H1 (cell line): ENCODE measurements at regions not wholly inside any gene's neighbourhood (a gene's known extent, or its start where the extent isn't known, plus 50 kb on each side); places are given as distances from the start of the nearest gene placed in this dataset.
A peak's percentile ranks its signal among the peaks of the same experiment; 100 is the strongest.

ENCODE experiments used
- CTCF ChIA-PET: fragments of 300-600 bp; sonication (Branson Sonifier 250); formaldehyde crosslinking; loops from one replicate; lab custom pipeline; 2021; ENCODE audit not compliant: partially characterized antibody; lab: Charles Lee
- POLR2A ChIA-PET: fragments of 300-600 bp; sonication (Branson Sonifier 250); formaldehyde crosslinking; loops from one replicate; lab custom pipeline; 2021; ENCODE audit warnings: inconsistent platforms; ENCODE audit not compliant: partially characterized antibody; lab: Charles Lee
- DNase-seq, 2 experiments: peaks; one replicate each; pipeline versions ENCODE4 v3.0.0 to v3.0.0-alpha.2; 2010 to 2022; ENCODE audit warnings: low spot score in 2 of 2, low read depth in 1 of 2, mixed read lengths in 1 of 2
- FAIRE-seq: peaks from 2 replicates; lab custom pipeline; 2011; peaks lifted over from hg19 to GRCh38; lab: Jason Lieb, UNC
- H2AFZ ChIP-seq: 2 replicates; pipeline ENCODE4 v1.8.1; 2012; ENCODE audit warnings: low read length, inconsistent platforms
- H2AK5ac ChIP-seq: 2 replicates; pipeline ENCODE4 v1.6.1; 2013; ENCODE audit warnings: low read depth, low read length
- H2BK120ac ChIP-seq: replicated peaks from 2 replicates; pipeline ENCODE3; 2013; ENCODE audit warnings: low read depth, low read length, inconsistent platforms
- H2BK12ac ChIP-seq: 2 replicates; pipeline ENCODE4 v1.6.1; 2013; ENCODE audit warnings: low read depth, low read length
- H2BK15ac ChIP-seq: 2 replicates; pipeline ENCODE4 v1.6.1; 2013; ENCODE audit warnings: low read length
- H2BK20ac ChIP-seq: 2 replicates; pipeline ENCODE4 v1.6.1; 2013; ENCODE audit warnings: low read length
- H2BK5ac ChIP-seq: 2 replicates; pipeline ENCODE4 v1.6.1; 2013; ENCODE audit warnings: low read depth, low read length
- H3K14ac ChIP-seq: 2 replicates; pipeline ENCODE4 v1.6.1; 2013; ENCODE audit warnings: inconsistent platforms; ENCODE audit not compliant: insufficient read length
- H3K18ac ChIP-seq: 2 replicates; pipeline ENCODE4 v1.6.1; 2013; ENCODE audit warnings: low read length; ENCODE audit errors: extremely low read depth
- H3K23ac ChIP-seq: 2 replicates; pipeline ENCODE4 v1.6.1; 2013; ENCODE audit warnings: inconsistent platforms; ENCODE audit not compliant: insufficient read length
- H3K23me2 ChIP-seq: 2 replicates; pipeline ENCODE4 v1.6.1; 2013; ENCODE audit warnings: low read depth, low read length
- H3K27ac ChIP-seq: 2 replicates; pipeline ENCODE4 v1.6.1; 2011; ENCODE audit warnings: low read depth, low read length, inconsistent platforms
- H3K27me3 ChIP-seq, 4 experiments: replicated peaks in 1 of 4; 1 replicate in 1 of 4; 2 replicates in 3 of 4; pipeline versions ENCODE4 v1.6.1 to v1.8.1; 2011 to 2013; ENCODE audit warnings: low read length in 3 of 4, mild to moderate bottlenecking in 3 of 4, inconsistent platforms in 2 of 4, mixed read lengths in 2 of 4, moderate library complexity in 1 of 4; ENCODE audit not compliant: control insufficient read depth in 3 of 4, insufficient read depth in 3 of 4; ENCODE audit errors: extremely low read depth in 1 of 4
- H3K36me3 ChIP-seq, 4 experiments: 2 replicates each; pipeline versions ENCODE4 v1.6.1 to v1.8.1; 2011 to 2013; ENCODE audit warnings: mild to moderate bottlenecking in 4 of 4, low read length in 3 of 4, moderate library complexity in 2 of 4, control low read depth in 1 of 4, inconsistent platforms in 1 of 4; ENCODE audit not compliant: insufficient read depth in 4 of 4, control insufficient read depth in 2 of 4
- H3K4ac ChIP-seq: replicated peaks from 2 replicates; pipeline ENCODE3; 2013; ENCODE audit warnings: low read length, low read depth, mixed read lengths, inconsistent platforms; ENCODE audit not compliant: insufficient read length
- H3K4me1 ChIP-seq, 4 experiments: replicated peaks in 1 of 4; 1 replicate in 1 of 4; 2 replicates in 3 of 4; pipeline versions ENCODE4 v1.6.1 to v1.8.1; 2011 to 2013; ENCODE audit warnings: low read length in 3 of 4, inconsistent platforms in 2 of 4, mixed read lengths in 1 of 4; ENCODE audit not compliant: insufficient read depth in 4 of 4, control insufficient read depth in 3 of 4
- H3K4me2 ChIP-seq, 2 experiments: 2 replicates each; pipeline versions ENCODE4 v1.6.1 to v1.8.1; 2011 to 2013; ENCODE audit warnings: low read depth in 2 of 2, low read length in 2 of 2, control low read depth in 1 of 2, inconsistent platforms in 1 of 2, mild to moderate bottlenecking in 1 of 2; ENCODE audit not compliant: insufficient read depth in 1 of 2
- H3K4me3 ChIP-seq, 4 experiments: fragments of 200-600, 300-600 bp in 1 of 4; sonication (generic), shearing (Covaris generic), sonication (Bioruptor Twin) in 1 of 4; 2 replicates each; pipeline versions ENCODE4 v1.5.1 to v1.8.1; 2011 to 2016; ENCODE audit warnings: low read length in 4 of 4, low read depth in 3 of 4, control low read depth in 2 of 4, inconsistent platforms in 2 of 4, mild to moderate bottlenecking in 2 of 4, mixed read lengths in 1 of 4, moderate library complexity in 1 of 4; ENCODE audit not compliant: insufficient read depth in 2 of 4; ENCODE audit errors: extremely low read depth in 1 of 4
- H3K56ac ChIP-seq: replicated peaks from 2 replicates; pipeline ENCODE3; 2013; ENCODE audit warnings: low read depth, mild to moderate bottlenecking, mixed read lengths, low read length, inconsistent platforms; ENCODE audit not compliant: insufficient read length
- H3K79me1 ChIP-seq: 2 replicates; pipeline ENCODE4 v1.6.1; 2013; ENCODE audit warnings: low read depth, low read length, control low read depth
- H3K79me2 ChIP-seq, 2 experiments: 2 replicates each; pipeline versions ENCODE4 v1.6.1 to v1.8.1; 2012 to 2013; ENCODE audit warnings: low read length in 2 of 2, mild to moderate bottlenecking in 2 of 2, inconsistent platforms in 1 of 2; ENCODE audit not compliant: insufficient read depth in 2 of 2, control insufficient read depth in 1 of 2
- H3K9ac ChIP-seq, 4 experiments: replicated peaks in 1 of 4; 1 replicate in 1 of 4; 2 replicates in 3 of 4; pipeline versions ENCODE4 v1.6.1 to v1.8.1; 2011 to 2013; ENCODE audit warnings: low read depth in 3 of 4, low read length in 3 of 4, control low read depth in 2 of 4, mild to moderate bottlenecking in 2 of 4, moderate library complexity in 2 of 4, inconsistent platforms in 1 of 4; ENCODE audit errors: extremely low read depth in 1 of 4
- H3K9me3 ChIP-seq, 2 experiments: 2 replicates each; pipeline versions ENCODE4 v1.6.1 to v1.8.1; 2012 to 2013; ENCODE audit warnings: mild to moderate bottlenecking in 2 of 2, moderate library complexity in 2 of 2, control low read depth in 1 of 2, inconsistent platforms in 1 of 2, low read depth in 1 of 2, low read length in 1 of 2, mixed read lengths in 1 of 2; ENCODE audit not compliant: insufficient read depth in 2 of 2
- H4K20me1 ChIP-seq, 2 experiments: replicated peaks in 1 of 2; 2 replicates each; pipeline versions ENCODE3 to v1.8.1; 2011 to 2013; ENCODE audit warnings: inconsistent platforms in 2 of 2, low read length in 2 of 2, mild to moderate bottlenecking in 1 of 2; ENCODE audit not compliant: insufficient read depth in 2 of 2, control insufficient read depth in 1 of 2
- H4K5ac ChIP-seq: 2 replicates; pipeline ENCODE4 v1.6.1; 2013; ENCODE audit warnings: low read length, low read depth, mixed read lengths, inconsistent platforms; ENCODE audit not compliant: insufficient read length
- H4K8ac ChIP-seq: 2 replicates; pipeline ENCODE4 v1.8.0; 2013; ENCODE audit warnings: mild to moderate bottlenecking, moderate library complexity, low read length, inconsistent platforms; ENCODE audit not compliant: insufficient read depth; ENCODE audit errors: extremely low read depth
- H4K91ac ChIP-seq: replicated peaks from 2 replicates; pipeline ENCODE3; 2013; ENCODE audit warnings: low read length, mixed read lengths, inconsistent platforms; ENCODE audit not compliant: insufficient read length
- ATF2 ChIP-seq: IDR thresholded peaks from 2 replicates; pipeline ENCODE4 v1.6.1; 2012; ENCODE audit warnings: low read length, inconsistent platforms
- CBX5 ChIP-seq: fragments of 300-800, 300-1000 bp; sonication (generic); IDR thresholded peaks from 2 replicates; pipeline ENCODE4 v1.7.1; 2016; ENCODE audit warnings: antibody characterized with exemption, low read length, low read depth
- CBX8 ChIP-seq: fragments of 300-800, 300-1000 bp; sonication (generic); IDR thresholded peaks from 2 replicates; pipeline ENCODE4 v1.7.1; 2016; ENCODE audit warnings: low read depth, low read length, borderline replicate concordance
- CEBPB ChIP-seq: IDR thresholded peaks from 2 replicates; pipeline ENCODE4 v1.6.1; 2012; ENCODE audit warnings: low read depth, low read length
- CHD1 ChIP-seq: IDR thresholded peaks from 2 replicates; pipeline ENCODE4 v1.6.1; 2012; ENCODE audit warnings: low read depth, low read length, improper control_type of control experiment
- JUND ChIP-seq: IDR thresholded peaks from 2 replicates; pipeline ENCODE4 v1.6.1; 2011; ENCODE audit warnings: mild to moderate bottlenecking, improper control_type of control experiment, low read length
- POLR2A ChIP-seq, 2 experiments: IDR thresholded peaks; 1 replicate in 1 of 2; 2 replicates in 1 of 2; pipeline ENCODE4 v1.6.1; 2011; ENCODE audit warnings: low read depth in 2 of 2, low read length in 2 of 2, mild to moderate bottlenecking in 2 of 2; ENCODE audit errors: control extremely low read depth in 1 of 2
- RFX5 ChIP-seq: IDR thresholded peaks from 2 replicates; pipeline ENCODE4 v1.6.1; 2011; ENCODE audit warnings: low read depth, low read length, improper control_type of control experiment, borderline replicate concordance
- SAP30 ChIP-seq: fragments of 300-600 bp; sonication (generic); IDR thresholded peaks from 2 replicates; pipeline ENCODE4 v1.7.1; 2012; ENCODE audit warnings: low read length, moderate library complexity, mild to moderate bottlenecking, inconsistent platforms; ENCODE audit not compliant: insufficient read depth, insufficient replicate concordance
- SIN3A ChIP-seq, 2 experiments: IDR thresholded peaks in 1 of 2; conservative IDR thresholded peaks in 1 of 2; 2 replicates each; pipeline ENCODE4 v1.6.1; 2011 to 2012; ENCODE audit warnings: low read length in 2 of 2, improper control_type of control experiment in 1 of 2, low read depth in 1 of 2, mild to moderate bottlenecking in 1 of 2
- TAF7 ChIP-seq: optimal IDR thresholded peaks from 2 replicates; pipeline ENCODE3; 2011; ENCODE audit warnings: low read depth, mild to moderate bottlenecking, inconsistent platforms, low read length, moderate library complexity, borderline replicate concordance
- USF2 ChIP-seq: IDR thresholded peaks from 2 replicates; pipeline ENCODE4 v1.6.1; 2011; ENCODE audit warnings: low read length, improper control_type of control experiment
- WGBS, 2 experiments: shearing (Covaris generic) in 1 of 2; methylation state at CpG; one replicate each; pipeline versions ENCODE4 v1.1.6 to v1.1.7; 2013 to 2015; ENCODE audit warnings: low lambda C conversion rate in 2 of 2, mixed read lengths in 2 of 2, inconsistent platforms in 1 of 2, low coverage in 1 of 2, missing lambda C conversion rate in 1 of 2; ENCODE audit not compliant: insufficient replicate concordance in 2 of 2, insufficient coverage in 1 of 2, insufficient read length in 1 of 2; ENCODE audit errors: extremely low coverage in 1 of 2, missing lambda C conversion rate in 1 of 2; 5-methylcytosine and 5-hydroxymethylcytosine counted together

GRCh38 chr1:29870621-29871020 is 634.3 kb downstream of the PTPRU start:
- POLR2A ChIA-PET = no interaction called here
- FAIRE-seq (no peak), DNase-seq (no peak)
- Histone ChIP-seq H4K8ac (no peak overlapping the region), H3K23ac (no peak overlapping the region), H2BK5ac (no peak overlapping the region), H3K9me3 (peaks cover 3 to 11% of the 10 kb centered on the region in 2 experiments; a peak in 3 of 4 replicates), H3K4me1 (no peaks in the 10 kb centered on the region; a peak in 1 of 7 replicates), H3K14ac (no peak overlapping the region), H4K20me1 (no peaks in the 10 kb centered on the region), H3K79me2 (no peaks in the 10 kb centered on the region), H3K4me2 (no peak overlapping the region), H3K27ac (no peak overlapping the region), H2AFZ (no peak overlapping the region; the same call in 1 of the 2 replicates), H3K36me3 (no peaks in the 10 kb centered on the region), H2AK5ac (no peak overlapping the region), H2BK15ac (no peak overlapping the region), H3K4ac (peak overlapping the region; percentile 15), H3K4me3 (no peak overlapping the region), H3K18ac (no peak overlapping the region), H3K23me2 (no peaks in the 10 kb centered on the region), H2BK12ac (no peak overlapping the region), H3K9ac (no peak overlapping the region), H3K79me1 (no peaks in the 10 kb centered on the region), H4K5ac (no peak overlapping the region), H3K27me3 (no peaks in the 10 kb centered on the region; a peak in 1 of 7 replicates), H4K91ac (no peak overlapping the region), H2BK20ac (no peak overlapping the region), H2BK120ac (no peak overlapping the region), H3K56ac (no peak overlapping the region)
- CTCF ChIA-PET = interaction anchor here (1.1 kb wide), 1 partner anchor 8 kb away, joined by 4 read pairs; no protein-coding TSS in a partner anchor
- 97% methylated on average over 3 of the region's 3 CpGs; no CpG with 5 or more reads in 1 of the 2 experiments for WGBS, 2 experiments
- TF ChIP-seq JUND (no peak), ATF2 (no peak), CEBPB (no peak), POLR2A (IDR thresholded peaks at IDR 0.05; ENCODE audit: control extremely low read depth in 1 of 2, low read depth in 2 of 2, low read length in 2 of 2) (no peak), SAP30 (no peak), SIN3A (conservative IDR thresholded peaks at IDR 0.05 in 1 of 2, IDR thresholded peaks at IDR 0.05 in 1 of 2; ENCODE audit: low read depth in 1 of 2, low read length in 2 of 2) (no peak), CHD1 (no peak), CBX8 (no peak), RFX5 (no peak), CBX5 (no peak), TAF7 (no peak), USF2 (no peak)
